PFSK-1 (cell line): ENCODE measurements at regions not wholly inside any gene's neighbourhood (a gene's known extent, or its start where the extent isn't known, plus 50 kb on each side); places are given as distances from the start of the nearest gene placed in this dataset.

Experiments
- POLR2AphosphoS5 ChIP-seq: IDR thresholded peaks from 2 replicates; pipeline ENCODE4 v1.6.1; 2012; ENCODE audit warnings: low read depth, mild to moderate bottlenecking, control low read depth, low read length, moderate library complexity
- TAF1 ChIP-seq: IDR thresholded peaks from 2 replicates; pipeline ENCODE4 v1.6.1; 2012; ENCODE audit warnings: low read length, control low read depth, borderline replicate concordance; ENCODE audit not compliant: insufficient read depth
- TF ChIP-seq, protein P1 (sequence below), 2 experiments: IDR thresholded peaks; 2 replicates each; pipeline versions ENCODE4 v1.6.1 to v1.8.0; 2011 to 2012; ENCODE audit warnings: low read depth in 2 of 2, low read length in 2 of 2, control low read depth in 1 of 2, inconsistent platforms in 1 of 2, mild to moderate bottlenecking in 1 of 2, moderate library complexity in 1 of 2; ENCODE audit not compliant: insufficient read depth in 1 of 2

DNA sequence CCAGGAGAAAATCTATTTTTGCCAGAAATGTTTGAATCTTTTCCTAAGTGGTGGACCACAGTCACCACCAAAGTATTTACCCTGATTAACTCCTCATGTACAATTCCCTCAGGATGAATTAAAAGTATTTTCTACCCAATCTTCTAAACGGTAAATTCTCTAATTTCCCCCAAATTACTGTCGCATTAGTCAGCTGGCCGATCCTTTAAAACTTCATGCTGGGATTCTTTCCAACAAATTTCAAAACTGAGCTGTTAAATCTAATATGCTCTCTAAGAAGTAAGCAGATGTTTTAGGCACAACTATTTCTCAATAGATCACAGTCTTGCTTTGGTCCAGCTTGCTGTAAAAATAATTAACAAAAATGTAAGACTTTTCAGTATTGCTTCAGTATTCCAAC lies 447.2 kb downstream of the FRK start:
- TF ChIP-seq, protein P1, sequence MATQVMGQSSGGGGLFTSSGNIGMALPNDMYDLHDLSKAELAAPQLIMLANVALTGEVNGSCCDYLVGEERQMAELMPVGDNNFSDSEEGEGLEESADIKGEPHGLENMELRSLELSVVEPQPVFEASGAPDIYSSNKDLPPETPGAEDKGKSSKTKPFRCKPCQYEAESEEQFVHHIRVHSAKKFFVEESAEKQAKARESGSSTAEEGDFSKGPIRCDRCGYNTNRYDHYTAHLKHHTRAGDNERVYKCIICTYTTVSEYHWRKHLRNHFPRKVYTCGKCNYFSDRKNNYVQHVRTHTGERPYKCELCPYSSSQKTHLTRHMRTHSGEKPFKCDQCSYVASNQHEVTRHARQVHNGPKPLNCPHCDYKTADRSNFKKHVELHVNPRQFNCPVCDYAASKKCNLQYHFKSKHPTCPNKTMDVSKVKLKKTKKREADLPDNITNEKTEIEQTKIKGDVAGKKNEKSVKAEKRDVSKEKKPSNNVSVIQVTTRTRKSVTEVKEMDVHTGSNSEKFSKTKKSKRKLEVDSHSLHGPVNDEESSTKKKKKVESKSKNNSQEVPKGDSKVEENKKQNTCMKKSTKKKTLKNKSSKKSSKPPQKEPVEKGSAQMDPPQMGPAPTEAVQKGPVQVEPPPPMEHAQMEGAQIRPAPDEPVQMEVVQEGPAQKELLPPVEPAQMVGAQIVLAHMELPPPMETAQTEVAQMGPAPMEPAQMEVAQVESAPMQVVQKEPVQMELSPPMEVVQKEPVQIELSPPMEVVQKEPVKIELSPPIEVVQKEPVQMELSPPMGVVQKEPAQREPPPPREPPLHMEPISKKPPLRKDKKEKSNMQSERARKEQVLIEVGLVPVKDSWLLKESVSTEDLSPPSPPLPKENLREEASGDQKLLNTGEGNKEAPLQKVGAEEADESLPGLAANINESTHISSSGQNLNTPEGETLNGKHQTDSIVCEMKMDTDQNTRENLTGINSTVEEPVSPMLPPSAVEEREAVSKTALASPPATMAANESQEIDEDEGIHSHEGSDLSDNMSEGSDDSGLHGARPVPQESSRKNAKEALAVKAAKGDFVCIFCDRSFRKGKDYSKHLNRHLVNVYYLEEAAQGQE (IDR thresholded peaks at IDR 0.05; ENCODE audit: insufficient read depth in 1 of 2, low read depth in 2 of 2, low read length in 2 of 2): no peak
- TF ChIP-seq TAF1: no peak
- no peak for TF ChIP-seq POLR2AphosphoS5
